Parathyroid adenoma (tissue), 2 donors: ENCODE measurements at regions not wholly inside any gene's neighbourhood (a gene's known extent, or its start where the extent isn't known, plus 50 kb on each side); places are given as distances from the start of the nearest gene placed in this dataset.

Experiments
- H2AFZ ChIP-seq: fragments of 300-600 bp; sonication (generic); one replicate; pipeline ENCODE4 v1.7.0; 2017; ENCODE audit warnings: antibody characterized with exemption, mild to moderate bottlenecking
- H3K27ac ChIP-seq: fragments of 300-600 bp; sonication (generic); one replicate; pipeline ENCODE4 v1.7.0; 2017
- H3K27me3 ChIP-seq: fragments of 300-600 bp; sonication (generic); one replicate; pipeline ENCODE4 v1.7.0; 2017; ENCODE audit warnings: low read length; ENCODE audit not compliant: control insufficient read depth, insufficient read depth
- H3K36me3 ChIP-seq: fragments of 300-600 bp; sonication (generic); one replicate; pipeline ENCODE4 v1.7.0; 2017; ENCODE audit warnings: low read length; ENCODE audit not compliant: control insufficient read depth, insufficient read depth
- H3K4me1 ChIP-seq: fragments of 300-600 bp; sonication (generic); one replicate; pipeline ENCODE4 v1.7.0; 2017; ENCODE audit warnings: control low read depth
- H3K4me2 ChIP-seq: fragments of 300-600 bp; sonication (generic); one replicate; pipeline ENCODE4 v1.7.0; 2017; ENCODE audit warnings: low read length
- H3K4me3 ChIP-seq: fragments of 300-600 bp; sonication (generic); one replicate; pipeline ENCODE4 v1.7.0; 2017; ENCODE audit warnings: low read depth, low read length
- H3K79me2 ChIP-seq: fragments of 300-600 bp; sonication (generic); one replicate; pipeline ENCODE4 v1.7.0; 2017; ENCODE audit warnings: control low read depth
- H3K9ac ChIP-seq: fragments of 300-600 bp; sonication (generic); one replicate; pipeline ENCODE4 v1.7.0; 2017; ENCODE audit warnings: mild to moderate bottlenecking
- H3K9me3 ChIP-seq: fragments of 300-600 bp; sonication (generic); one replicate; pipeline ENCODE4 v1.7.0; 2017; ENCODE audit warnings: low read length; ENCODE audit not compliant: control insufficient read depth
- TF ChIP-seq, protein P1 (sequence below): fragments of 300-600 bp; sonication (generic); IDR thresholded peaks from one replicate; pipeline ENCODE4 v1.7.0; 2017; ENCODE audit warnings: antibody characterized with exemption, mild to moderate bottlenecking
- donor health status: primary hyperparathyroidism.

DNA sequence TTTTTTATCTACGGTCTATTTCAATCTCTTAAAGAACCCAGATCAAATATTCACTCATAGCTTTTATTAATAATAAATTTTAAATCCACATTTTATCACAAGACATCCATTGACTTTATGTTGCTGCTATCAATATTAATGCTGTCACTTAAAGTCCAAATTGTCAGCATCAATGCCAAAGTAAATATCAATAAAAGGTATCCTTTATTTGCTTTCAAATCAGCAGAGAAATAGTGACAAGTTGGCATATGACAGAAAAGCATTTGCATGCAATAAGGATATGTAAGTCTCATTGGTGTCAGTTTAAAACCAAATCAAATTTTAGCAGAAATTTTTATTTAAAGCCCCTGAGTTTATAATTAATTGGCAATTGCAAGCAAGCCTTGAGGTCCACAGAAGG, 775.4 kb downstream of the ADCYAP1 start:
- no peak overlapping the region for H2AFZ ChIP-seq
- H3K4me2 ChIP-seq = no peak overlapping the region
- no peaks in the 10 kb centered on the region for H3K79me2 ChIP-seq
- no peak overlapping the region for H3K9ac ChIP-seq
- no peaks in the 10 kb centered on the region for H3K27me3 ChIP-seq
- H3K27ac ChIP-seq = no peak overlapping the region
- no peak overlapping the region for H3K4me3 ChIP-seq
- no peaks in the 10 kb centered on the region for H3K36me3 ChIP-seq
- TF ChIP-seq, protein P1, sequence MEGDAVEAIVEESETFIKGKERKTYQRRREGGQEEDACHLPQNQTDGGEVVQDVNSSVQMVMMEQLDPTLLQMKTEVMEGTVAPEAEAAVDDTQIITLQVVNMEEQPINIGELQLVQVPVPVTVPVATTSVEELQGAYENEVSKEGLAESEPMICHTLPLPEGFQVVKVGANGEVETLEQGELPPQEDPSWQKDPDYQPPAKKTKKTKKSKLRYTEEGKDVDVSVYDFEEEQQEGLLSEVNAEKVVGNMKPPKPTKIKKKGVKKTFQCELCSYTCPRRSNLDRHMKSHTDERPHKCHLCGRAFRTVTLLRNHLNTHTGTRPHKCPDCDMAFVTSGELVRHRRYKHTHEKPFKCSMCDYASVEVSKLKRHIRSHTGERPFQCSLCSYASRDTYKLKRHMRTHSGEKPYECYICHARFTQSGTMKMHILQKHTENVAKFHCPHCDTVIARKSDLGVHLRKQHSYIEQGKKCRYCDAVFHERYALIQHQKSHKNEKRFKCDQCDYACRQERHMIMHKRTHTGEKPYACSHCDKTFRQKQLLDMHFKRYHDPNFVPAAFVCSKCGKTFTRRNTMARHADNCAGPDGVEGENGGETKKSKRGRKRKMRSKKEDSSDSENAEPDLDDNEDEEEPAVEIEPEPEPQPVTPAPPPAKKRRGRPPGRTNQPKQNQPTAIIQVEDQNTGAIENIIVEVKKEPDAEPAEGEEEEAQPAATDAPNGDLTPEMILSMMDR = no peak
- H3K4me1 ChIP-seq = no peaks in the 10 kb centered on the region
- no peaks in the 10 kb centered on the region for H3K9me3 ChIP-seq

DNA sequence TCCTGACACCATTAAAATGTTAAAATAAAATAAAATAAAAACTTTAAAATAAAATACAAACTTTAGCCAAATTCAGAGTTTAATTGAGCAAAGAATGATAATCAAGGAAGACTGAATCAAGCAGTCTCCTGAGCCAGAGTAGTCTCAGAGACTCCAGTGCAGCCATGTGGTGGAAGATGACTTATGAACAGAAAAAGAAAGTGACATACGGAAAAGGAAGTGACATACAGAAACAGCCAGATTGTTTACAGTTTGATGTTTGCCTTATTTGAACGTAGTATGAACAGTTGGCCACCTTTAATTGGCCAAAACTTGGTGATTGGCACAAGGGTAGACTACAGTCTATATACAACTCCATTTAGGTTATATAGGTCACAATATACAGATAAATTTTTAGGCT, 787.2 kb downstream of the ADCYAP1 start:
- no peaks in the 10 kb centered on the region for H3K4me1 ChIP-seq
- H3K27me3 ChIP-seq = no peaks in the 10 kb centered on the region
- H3K4me3 ChIP-seq = no peak overlapping the region
- no peak overlapping the region for H3K27ac ChIP-seq
- no peaks in the 10 kb centered on the region for H3K36me3 ChIP-seq
- no peaks in the 10 kb centered on the region for H3K9me3 ChIP-seq
- H3K4me2 ChIP-seq = no peak overlapping the region
- TF ChIP-seq, protein P1 = no peak
- H3K79me2 ChIP-seq = no peaks in the 10 kb centered on the region
- no peak overlapping the region for H2AFZ ChIP-seq
- H3K9ac ChIP-seq = no peak overlapping the region

DNA sequence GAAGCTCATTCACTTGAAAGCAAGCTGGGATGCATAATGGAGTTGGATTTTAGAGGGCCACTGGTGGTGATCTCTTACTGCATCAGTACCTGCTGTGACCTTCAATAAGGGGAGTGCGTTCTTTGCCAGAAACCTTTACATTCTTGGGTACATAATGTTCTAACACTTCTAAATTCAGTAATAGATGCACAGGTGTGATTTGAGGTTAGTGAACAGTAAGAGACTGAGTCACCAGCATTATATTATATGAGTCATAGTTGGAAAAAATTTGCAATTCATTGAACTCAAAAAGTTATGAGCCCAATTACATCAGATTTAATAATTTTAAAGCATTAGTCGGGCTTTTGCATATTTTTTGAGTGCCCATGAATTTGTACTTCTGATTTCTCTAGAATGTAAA, 803.3 kb downstream of the ADCYAP1 start:
- Histone ChIP-seq H3K9ac (no peak overlapping the region), H3K4me3 (no peak overlapping the region), H2AFZ (no peak overlapping the region), H3K79me2 (no peaks in the 10 kb centered on the region), H3K27ac (no peak overlapping the region), H3K27me3 (no peaks in the 10 kb centered on the region), H3K4me2 (no peak overlapping the region), H3K36me3 (no peaks in the 10 kb centered on the region), H3K9me3 (no peaks in the 10 kb centered on the region), H3K4me1 (no peaks in the 10 kb centered on the region)
- TF ChIP-seq, protein P1 = no peak

DNA sequence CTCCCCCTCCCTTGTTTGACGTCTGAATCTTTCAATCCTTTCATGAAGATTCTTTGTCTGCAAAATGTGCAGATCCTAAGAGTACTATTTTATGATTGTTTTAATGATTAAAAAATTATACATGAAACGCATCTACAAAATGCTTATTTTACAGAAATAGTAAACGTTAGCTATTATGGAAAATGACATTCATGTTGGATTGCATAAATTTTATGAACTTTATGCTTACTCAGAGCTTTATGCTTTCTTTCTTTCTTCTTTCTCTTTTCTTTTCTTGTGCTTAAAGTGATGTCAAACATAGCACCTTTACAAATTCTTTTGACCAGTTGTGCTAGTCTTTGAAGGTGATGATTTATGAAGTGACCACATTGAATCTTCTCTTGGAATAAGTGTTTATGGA, 805.4 kb downstream of the ADCYAP1 start:
- Histone ChIP-seq H3K4me1 (no peaks in the 10 kb centered on the region), H2AFZ (no peak overlapping the region), H3K9ac (no peak overlapping the region), H3K79me2 (no peaks in the 10 kb centered on the region), H3K36me3 (no peaks in the 10 kb centered on the region), H3K27me3 (no peaks in the 10 kb centered on the region), H3K4me2 (no peak overlapping the region), H3K27ac (no peak overlapping the region), H3K9me3 (no peaks in the 10 kb centered on the region), H3K4me3 (no peak overlapping the region)
- TF ChIP-seq, protein P1 = no peak

DNA sequence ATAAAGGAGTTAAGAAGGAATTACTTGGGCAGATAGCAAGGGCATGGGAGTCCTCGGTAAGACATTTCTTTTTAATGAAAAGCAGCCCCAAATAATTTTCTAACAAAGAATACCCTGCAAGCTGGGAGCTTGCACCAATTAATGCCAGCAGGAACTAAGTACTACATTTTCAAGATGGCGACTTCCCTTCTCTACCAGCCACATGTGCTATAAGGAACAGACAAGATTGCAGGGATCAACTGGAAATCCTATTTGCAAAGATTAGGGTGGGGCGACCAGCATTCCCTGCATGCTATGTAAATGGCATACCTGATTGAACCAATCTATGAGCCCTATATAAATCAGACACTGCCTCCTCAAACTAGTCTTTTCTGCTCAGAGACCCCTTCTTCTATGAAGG, 827.5 kb downstream of the ADCYAP1 start:
- H3K9ac ChIP-seq = no peak overlapping the region
- no peaks in the 10 kb centered on the region for H3K36me3 ChIP-seq
- no peak overlapping the region for H3K4me2 ChIP-seq
- H3K4me3 ChIP-seq = no peak overlapping the region
- H3K9me3 ChIP-seq = no peaks in the 10 kb centered on the region
- H3K27me3 ChIP-seq = no peaks in the 10 kb centered on the region
- no peak overlapping the region for H3K27ac ChIP-seq
- H3K4me1 ChIP-seq = no peaks in the 10 kb centered on the region
- H3K79me2 ChIP-seq = no peaks in the 10 kb centered on the region
- TF ChIP-seq, protein P1 = no peak
- no peak overlapping the region for H2AFZ ChIP-seq
